Posterior vena cava (tissue), 2 donors: ENCODE measurements at regions not wholly inside any gene's neighbourhood (a gene's known extent, or its start where the extent isn't known, plus 50 kb on each side); places are given as distances from the start of the nearest gene placed in this dataset.

Experiments used
- DNase-seq: peaks from one replicate; pipeline ENCODE4 v3.0.0-alpha.2; 2020; ENCODE audit warnings: low spot score
- intact Hi-C, 2 donors: fragments of 100-400 bp; cut with DNase I; formaldehyde crosslinking; loops; one replicate each; pipeline versions ENCODE4 v1.14.1 to v1.14.2; 2022 to 2023
- donor health status: DM: yes; HTN: yes; CAD: no.
- donor health status: DM: yes; HTN: yes; CAD: no.

- no peak for DNase-seq
- intact Hi-C loops = no loop called here
Measured at GRCh38 chr5:174303437-174304045, 258.0 kb downstream of the NSG2 start.

- no peak for DNase-seq
- intact Hi-C loops = loop anchor here in 1 of 2 donors (5.0 kb wide), 1 partner anchor 253 kb away; no protein-coding TSS in a partner anchor
Measured at GRCh38 chr5:174305241-174305681, 259.8 kb downstream of the NSG2 start.

- intact Hi-C loops = loop anchor here in 1 of 2 donors (5.0 kb wide), 1 partner anchor 254 kb away; no protein-coding TSS in a partner anchor
Measured at GRCh38 chr5:174306345-174307030, 261.0 kb downstream of the NSG2 start.

GRCh38 chr5:174307031-174307408 is 261.5 kb downstream of the NSG2 start:
- DNase-seq = no peak
- intact Hi-C loops = loop anchor here in 1 of 2 donors (5.0 kb wide), 1 partner anchor 255 kb away; no protein-coding TSS in a partner anchor

More at GRCh38 chr5:174306345-174307030, 261.0 kb downstream of the NSG2 start:
- DNase-seq = no peak

- DNase-seq = no peak
- intact Hi-C loops = loop anchor here in 1 of 2 donors (5.0 kb wide), 1 partner anchor 255 kb away; no protein-coding TSS in a partner anchor
Measured at GRCh38 chr5:174307656-174308271, 262.3 kb downstream of the NSG2 start.

GRCh38 chr5:174309131-174309795 is 263.8 kb downstream of the NSG2 start:
- peak; percentile 59 for DNase-seq
- intact Hi-C loops = loop anchor here in 1 of 2 donors (5.0 kb wide), 1 partner anchor 257 kb away; no protein-coding TSS in a partner anchor

GRCh38 chr5:174310243-174310642 is 264.7 kb downstream of the NSG2 start:
- peak; percentile 37 for DNase-seq
- intact Hi-C loops = loop anchor here (2.0 to 5.0 kb wide), 4 partner anchors 263 to 868 kb away; partner anchors contain the start of gene BOD1 (in 1 of the 2)

GRCh38 chr5:174310706-174311105 is 265.2 kb downstream of the NSG2 start:
- intact Hi-C loops = loop anchor here (2.0 to 5.0 kb wide), 4 partner anchors 264 to 868 kb away; partner anchors contain the start of gene BOD1 (in 1 of the 2)
- no peak for DNase-seq

GRCh38 chr5:174311121-174311520 is 265.6 kb downstream of the NSG2 start:
- intact Hi-C loops = loop anchor here (2.0 to 5.0 kb wide), 4 partner anchors 264 to 869 kb away; partner anchors contain the start of gene BOD1 (in 1 of the 2)

GRCh38 chr5:174311531-174312269 is 266.2 kb downstream of the NSG2 start:
- intact Hi-C loops = loop anchor here (2.0 to 5.0 kb wide), 4 partner anchors 265 to 869 kb away; partner anchors contain the start of gene BOD1 (in 1 of the 2)
- peak; percentile 91 for DNase-seq

More at GRCh38 chr5:174311121-174311520, 265.6 kb downstream of the NSG2 start:
- DNase-seq = peak; percentile 68

GRCh38 chr5:174312270-174312617 is 266.7 kb downstream of the NSG2 start:
- intact Hi-C loops = loop anchor here in 1 of 2 donors (5.0 kb wide), 3 partner anchors 270 to 870 kb away; partner anchors contain the start of gene BOD1
- peak; percentile 79 for DNase-seq

- peak; percentile 44 for DNase-seq
Measured at GRCh38 chr5:174312641-174313040, 267.1 kb downstream of the NSG2 start.

GRCh38 chr5:174313615-174314014 is 268.1 kb downstream of the NSG2 start:
- intact Hi-C loops = loop anchor here in 1 of 2 donors (5.0 kb wide), 3 partner anchors 271 to 871 kb away; partner anchors contain the start of gene BOD1
- DNase-seq = peak; percentile 44

More at GRCh38 chr5:174312641-174313040, 267.1 kb downstream of the NSG2 start:
- intact Hi-C loops = loop anchor here in 1 of 2 donors (5.0 kb wide), 3 partner anchors 270 to 870 kb away; partner anchors contain the start of gene BOD1

GRCh38 chr5:174314261-174314660 is 268.8 kb downstream of the NSG2 start:
- DNase-seq = peak; percentile 57
- intact Hi-C loops = loop anchor here in 1 of 2 donors (5.0 kb wide), 3 partner anchors 272 to 872 kb away; partner anchors contain the start of gene BOD1

GRCh38 chr5:174315471-174315870 is 270.0 kb downstream of the NSG2 start:
- intact Hi-C loops = no loop called here
- DNase-seq = peak; percentile 38

- intact Hi-C loops = no loop called here
- DNase-seq = peak; percentile 81
Measured at GRCh38 chr5:174315871-174316270, 270.4 kb downstream of the NSG2 start.

GRCh38 chr5:174316326-174316725 is 270.8 kb downstream of the NSG2 start:
- intact Hi-C loops = no loop called here
- peak; percentile 31 for DNase-seq
